ENCODE measurements at regions not wholly inside any gene's neighbourhood (a gene's known extent, or its start where the extent isn't known, plus 50 kb on each side); places are given as distances from the start of the nearest gene placed in this dataset.

- TF ChIP-seq, protein P1, sequence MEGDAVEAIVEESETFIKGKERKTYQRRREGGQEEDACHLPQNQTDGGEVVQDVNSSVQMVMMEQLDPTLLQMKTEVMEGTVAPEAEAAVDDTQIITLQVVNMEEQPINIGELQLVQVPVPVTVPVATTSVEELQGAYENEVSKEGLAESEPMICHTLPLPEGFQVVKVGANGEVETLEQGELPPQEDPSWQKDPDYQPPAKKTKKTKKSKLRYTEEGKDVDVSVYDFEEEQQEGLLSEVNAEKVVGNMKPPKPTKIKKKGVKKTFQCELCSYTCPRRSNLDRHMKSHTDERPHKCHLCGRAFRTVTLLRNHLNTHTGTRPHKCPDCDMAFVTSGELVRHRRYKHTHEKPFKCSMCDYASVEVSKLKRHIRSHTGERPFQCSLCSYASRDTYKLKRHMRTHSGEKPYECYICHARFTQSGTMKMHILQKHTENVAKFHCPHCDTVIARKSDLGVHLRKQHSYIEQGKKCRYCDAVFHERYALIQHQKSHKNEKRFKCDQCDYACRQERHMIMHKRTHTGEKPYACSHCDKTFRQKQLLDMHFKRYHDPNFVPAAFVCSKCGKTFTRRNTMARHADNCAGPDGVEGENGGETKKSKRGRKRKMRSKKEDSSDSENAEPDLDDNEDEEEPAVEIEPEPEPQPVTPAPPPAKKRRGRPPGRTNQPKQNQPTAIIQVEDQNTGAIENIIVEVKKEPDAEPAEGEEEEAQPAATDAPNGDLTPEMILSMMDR (conservative IDR thresholded peaks at IDR 0.05; ENCODE audit: low read length), result no peak
- TF ChIP-seq EZH2phosphoT487 (IDR thresholded peaks at IDR 0.05; ENCODE audit: borderline replicate concordance, low read depth, low read length), result no peak
Observed at GRCh38 chr12:67887065-67887464, 102.2 kb upstream of the IFNG-AS1 start.
